COLO668 (cell line): ENCODE measurements at regions not wholly inside any gene's neighbourhood (a gene's known extent, or its start where the extent isn't known, plus 50 kb on each side); places are given as distances from the start of the nearest gene placed in this dataset.
"Not testable (repeated sequence)": the region's sequence is repeated elsewhere in the genome, so short reads cannot be mapped to it uniquely, and the experiment has no call there.

Source experiments
- DNase-seq: peaks from one replicate; lab custom pipeline; 2025; ENCODE audit not compliant: unreplicated experiment; lab: John Stamatoyannopoulos, UW

DNA sequence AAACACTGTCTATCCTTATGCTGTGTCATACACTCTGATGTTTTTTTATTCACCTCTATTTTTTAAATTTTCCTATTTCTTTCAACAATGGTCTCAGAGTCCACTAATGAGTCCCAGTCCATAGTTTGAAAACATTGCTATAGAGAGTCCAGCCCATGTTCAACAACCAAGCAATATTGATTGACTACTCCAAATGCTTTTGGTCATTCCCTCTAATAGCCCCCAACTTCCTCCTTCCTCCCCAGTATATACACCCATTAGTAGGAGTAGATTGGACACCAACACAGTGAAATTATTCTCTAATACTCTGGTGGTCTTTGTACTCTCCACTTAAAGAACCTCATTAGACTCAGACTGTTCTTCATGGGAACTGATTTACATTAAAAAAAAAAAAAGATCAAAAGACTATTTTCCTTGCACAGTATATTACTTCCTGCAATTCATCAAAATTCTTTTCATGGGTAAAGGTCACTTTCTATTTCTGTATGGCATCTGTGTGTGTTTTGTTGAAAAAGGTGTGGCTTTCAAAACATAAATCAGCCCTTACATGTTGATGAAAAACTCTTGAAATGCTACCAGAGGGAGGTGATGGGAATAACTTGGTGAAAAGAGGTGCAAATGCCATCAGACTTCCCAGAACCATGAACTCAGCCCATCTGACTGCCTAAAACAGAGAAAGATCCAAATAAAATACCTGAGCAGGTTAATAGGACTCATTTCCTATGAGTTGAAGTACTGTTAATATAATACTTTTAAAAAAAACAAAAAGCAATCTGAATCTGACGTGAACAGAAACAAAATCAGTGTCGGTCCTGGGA is 250.3 kb upstream of the KLF3 start:
- DNase-seq: no peak

DNA sequence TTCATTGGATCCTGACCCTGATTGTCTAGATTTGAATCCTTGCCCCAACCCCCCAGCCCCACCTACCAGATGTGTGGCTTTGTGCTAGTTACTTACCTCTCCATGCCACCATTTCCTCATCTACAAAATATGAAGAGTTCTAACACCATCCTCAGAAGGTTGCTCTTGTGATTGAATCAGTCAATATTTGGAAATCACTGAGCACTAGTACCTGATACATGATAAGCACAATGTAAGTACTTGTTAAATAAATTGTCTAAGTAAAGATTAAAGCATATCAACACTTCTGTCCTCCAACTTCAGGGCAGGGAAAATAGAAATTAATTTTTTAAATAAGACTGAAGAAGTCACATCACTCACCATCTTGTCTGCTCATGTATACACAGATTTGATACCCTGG is 249.6 kb upstream of the KLF3 start:
- no peak for DNase-seq

DNA sequence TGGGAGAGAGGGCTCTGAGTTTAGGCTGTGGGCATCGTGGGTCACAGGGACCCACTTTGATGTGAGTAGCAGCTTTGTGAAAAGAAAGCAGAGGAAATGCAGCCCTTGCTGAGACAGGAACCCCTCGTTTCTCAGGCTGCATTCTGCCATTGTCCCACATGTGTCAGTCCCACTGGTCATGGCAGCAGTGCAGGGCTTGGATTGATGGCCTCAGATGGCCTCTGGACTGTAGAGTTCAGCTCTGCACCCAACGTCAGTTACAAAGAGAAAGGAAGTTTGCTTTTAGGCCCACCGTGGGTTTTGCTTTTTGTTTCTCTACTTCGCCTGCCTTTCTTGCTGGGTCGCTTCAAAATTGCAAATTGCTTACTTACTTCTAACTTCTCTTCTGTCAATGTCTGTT is 248.3 kb upstream of the KLF3 start:
- DNase-seq: no peak

DNA sequence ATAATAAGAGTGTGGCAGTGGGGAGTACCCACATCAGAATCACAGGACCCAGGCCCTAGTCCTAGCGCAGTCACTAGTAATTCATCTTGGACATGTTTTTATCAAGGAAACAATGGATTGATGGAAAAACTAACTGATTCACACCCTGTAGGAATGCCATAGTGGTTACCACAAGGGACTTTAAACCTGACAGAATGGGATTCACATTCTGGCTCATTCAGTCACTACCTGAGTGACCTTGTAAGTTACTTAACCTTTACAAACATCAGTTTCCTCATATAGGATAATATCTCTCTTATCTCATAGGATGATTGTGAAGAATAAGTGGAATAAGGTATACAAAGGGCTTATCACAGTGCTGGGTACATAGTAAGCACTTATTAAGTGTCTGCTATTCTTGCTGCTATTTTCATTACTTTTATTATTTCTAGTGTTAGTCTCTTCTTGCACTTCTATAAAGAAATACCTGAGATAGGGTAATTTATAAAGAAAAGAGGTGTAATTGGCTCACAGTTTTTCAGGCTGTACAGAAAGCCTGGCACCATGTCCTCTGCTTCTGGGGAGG is 247.5 kb upstream of the KLF3 start:
- DNase-seq: no peak

DNA sequence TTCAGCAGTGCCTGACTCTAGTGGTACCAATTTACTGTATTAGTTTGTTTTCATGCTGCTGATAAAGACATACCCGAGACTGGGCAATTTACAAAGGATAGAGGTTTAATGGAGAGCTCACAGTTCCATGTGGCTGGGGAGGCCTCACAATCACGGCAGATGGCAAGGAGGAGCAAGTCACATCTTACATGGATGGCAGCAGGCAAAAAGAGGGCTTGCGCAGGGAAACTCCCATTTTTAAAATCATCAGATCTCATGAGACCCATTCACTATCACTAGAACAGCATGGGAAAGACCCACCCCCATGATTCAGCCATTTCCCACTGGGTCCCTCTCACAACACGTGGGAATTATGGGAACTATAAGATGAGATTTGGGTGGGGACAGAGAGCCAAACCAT is 243.7 kb upstream of the KLF3 start:
- not testable (repeated sequence) for DNase-seq

DNA sequence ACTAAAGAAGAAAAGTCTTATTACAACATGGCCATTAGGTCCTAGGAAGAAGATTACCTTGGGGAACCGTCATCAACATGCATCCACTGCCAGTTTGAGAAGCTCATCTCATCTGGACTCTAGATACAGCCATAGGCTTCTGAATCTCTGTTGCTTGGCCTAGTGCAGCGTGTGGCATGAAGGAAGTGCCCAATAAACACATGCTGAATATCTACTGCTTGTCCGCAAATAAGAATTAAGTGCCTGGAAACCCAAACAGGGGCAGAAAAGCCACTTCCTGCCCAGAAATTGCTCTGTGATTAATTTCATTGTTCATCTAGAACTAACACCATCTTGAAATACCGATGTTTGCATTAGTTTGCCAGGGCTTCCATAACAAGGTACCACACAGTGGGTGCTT is 241.1 kb upstream of the KLF3 start:
- DNase-seq: no peak

DNA sequence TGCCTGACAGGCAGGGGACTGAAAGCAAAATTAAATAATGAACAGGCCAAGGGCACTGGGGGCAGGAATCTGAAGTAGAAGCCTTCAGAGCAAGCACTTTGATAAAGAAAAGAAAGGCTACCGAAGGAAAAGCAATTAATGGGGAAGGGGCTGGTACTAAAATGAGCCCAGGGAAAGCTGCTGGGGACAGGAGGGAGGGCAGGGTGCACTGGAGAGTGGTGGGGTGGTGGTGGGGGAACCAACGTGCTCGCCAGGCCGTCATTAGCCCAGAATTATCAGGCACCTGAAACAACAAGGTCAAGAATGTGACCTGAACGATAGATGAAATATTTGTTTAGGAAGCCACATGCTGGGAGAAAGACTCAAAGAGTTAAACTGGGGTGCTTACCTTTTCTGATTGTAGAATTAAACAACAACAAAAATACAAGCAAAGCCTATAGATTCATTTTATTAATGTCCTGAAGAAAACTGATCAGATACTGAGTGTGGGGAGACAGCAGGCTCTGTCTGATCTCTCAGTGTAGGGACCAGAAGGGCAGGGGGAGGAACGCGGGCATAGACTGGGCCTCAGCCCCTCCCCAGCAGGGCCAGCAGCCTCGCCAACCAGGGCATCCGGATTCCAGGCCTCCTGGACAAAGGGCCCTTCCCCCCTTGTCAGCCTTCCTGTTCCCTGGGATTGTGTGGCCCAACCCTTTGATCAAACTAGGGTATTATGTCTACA is 239.7 kb upstream of the KLF3 start:
- DNase-seq: no peak

DNA sequence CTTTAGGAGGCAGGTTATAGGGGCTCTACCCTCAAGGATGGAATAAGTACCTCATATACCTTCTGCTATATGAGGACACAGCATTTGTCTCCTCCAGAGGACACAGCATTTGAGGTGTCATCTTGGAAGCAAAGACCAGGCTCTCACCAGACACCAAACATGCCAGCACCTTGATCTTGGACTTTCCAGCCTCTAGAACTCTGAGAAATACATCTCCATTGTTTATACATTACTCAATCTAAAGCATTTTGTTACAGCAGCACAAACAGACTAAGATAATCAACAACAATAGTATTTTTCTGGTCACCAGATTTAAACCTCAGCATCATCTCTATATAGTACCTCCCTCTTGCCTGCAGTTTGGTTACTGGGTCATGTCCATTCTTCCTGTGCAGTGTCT is 237.5 kb upstream of the KLF3 start:
- DNase-seq: no peak

DNA sequence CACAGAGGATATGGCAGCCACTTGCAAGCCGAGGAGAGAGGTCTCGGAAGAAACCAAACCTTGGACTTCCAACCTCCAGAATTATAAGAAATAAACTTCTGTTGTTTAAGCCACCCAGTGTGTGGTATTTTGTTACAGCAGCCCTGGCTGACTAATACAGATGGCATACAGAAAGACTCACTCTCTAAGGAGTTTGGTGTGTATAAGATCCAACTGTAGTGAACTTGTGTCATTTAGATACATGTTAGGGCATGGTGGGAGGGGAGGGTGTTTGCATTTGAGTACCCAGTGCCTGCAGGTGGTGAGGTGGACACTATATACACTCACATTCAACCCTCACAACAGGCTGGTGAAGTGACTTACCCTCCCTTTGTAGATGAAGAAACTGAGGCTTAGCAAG is 233.2 kb upstream of the KLF3 start:
- no peak for DNase-seq

DNA sequence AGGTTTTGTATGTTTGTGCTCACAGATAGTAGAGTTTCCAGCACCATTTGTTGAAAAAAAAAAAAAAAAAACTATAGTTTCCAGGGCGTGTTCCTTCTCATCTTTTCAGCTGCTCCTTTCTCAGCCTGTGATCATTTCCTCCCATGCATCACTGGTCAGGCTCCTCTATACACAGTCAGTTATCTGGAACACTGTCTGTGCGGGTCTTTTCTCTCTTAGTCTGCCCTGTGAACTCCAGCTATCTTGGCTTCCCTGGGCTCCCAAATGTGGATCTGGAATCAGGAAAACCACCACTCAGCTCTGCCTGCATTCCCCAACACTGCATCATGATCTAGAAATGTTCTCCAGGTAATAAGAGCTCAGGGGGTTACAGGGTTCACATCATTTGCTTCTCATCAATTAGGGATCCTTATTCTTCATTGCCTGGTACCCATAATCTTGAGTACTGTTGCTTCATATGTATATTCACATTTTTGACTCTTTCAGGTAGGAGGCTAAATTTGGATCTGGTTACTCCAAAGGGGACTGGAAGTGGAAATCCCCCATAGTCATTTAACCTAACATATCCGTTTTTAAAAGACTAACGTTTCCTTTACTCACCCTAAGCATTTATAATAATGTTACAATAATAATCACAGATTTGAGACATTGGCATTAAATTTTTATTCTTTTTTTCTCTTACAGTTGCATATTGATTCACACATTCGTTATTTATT is 221.8 kb upstream of the KLF3 start:
- no peak for DNase-seq

DNA sequence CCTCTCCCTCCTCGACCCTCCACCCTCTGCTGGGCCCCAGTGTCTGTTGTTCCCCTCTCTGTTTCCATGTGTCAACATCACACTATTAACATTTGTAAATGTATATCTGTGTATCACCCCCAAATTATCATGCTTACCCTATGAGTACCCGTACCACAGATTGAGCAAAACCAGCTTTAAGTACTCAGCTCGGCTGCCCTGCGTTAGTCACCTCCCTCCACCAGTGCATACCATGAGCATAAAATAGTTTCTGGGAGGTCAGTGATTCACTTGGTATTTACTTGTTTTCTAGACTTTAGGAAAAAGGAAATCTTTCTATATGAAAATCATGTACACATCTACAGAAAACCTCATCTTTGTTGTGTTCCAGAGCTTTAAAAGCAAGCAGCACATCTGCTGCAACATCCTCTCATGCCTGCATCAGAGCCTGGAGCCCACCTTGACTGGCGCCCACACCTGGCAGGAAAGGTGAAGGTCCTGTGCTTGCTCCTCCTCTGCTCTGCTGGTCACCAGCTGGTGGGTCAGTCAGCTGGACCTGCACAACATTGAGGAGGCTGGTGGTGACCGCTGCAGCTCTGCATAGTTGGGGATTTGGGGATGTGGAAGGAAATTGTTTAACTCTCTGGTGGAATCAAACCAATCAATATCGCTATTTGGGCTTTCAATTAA is 214.4 kb upstream of the KLF3 start:
- DNase-seq: peak; percentile 30

DNA sequence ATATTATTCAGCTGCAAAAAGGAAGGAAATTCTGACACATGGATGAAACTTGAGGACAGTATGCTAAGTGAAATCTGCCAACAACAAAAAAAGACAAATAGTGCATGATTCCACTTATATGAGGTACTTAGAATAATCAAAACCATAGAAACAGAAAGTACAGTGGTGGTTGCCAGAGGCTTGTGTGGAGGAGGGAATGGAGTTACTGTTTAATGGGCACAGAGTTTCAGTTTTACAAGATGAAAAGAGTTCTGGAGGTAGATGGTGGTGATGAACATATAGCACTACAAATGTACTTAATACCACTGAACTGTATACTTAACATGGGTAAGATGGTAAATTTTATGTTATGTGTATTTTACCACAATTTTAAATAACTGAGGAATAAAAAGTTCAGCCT is 212.0 kb upstream of the KLF3 start:
- no peak for DNase-seq

DNA sequence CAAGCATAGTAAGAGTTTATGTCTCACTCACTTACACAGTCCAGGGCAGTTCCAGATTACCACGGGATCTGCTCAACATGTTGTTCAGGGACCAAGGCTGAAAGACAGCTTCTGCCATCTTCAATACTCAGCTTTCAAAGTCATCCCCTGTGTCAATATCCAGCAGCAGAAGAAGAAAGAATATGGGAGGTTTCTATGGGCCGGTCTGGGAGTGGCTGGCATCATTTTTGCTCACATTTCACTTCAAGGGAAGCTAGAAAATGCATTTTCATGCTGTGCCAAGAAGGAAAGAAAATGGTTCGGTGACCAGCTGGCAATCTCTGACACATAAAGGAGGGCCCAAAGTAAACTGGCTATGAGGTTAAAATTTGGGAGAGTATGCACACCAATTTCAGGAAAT is 211.5 kb upstream of the KLF3 start:
- no peak for DNase-seq

DNA sequence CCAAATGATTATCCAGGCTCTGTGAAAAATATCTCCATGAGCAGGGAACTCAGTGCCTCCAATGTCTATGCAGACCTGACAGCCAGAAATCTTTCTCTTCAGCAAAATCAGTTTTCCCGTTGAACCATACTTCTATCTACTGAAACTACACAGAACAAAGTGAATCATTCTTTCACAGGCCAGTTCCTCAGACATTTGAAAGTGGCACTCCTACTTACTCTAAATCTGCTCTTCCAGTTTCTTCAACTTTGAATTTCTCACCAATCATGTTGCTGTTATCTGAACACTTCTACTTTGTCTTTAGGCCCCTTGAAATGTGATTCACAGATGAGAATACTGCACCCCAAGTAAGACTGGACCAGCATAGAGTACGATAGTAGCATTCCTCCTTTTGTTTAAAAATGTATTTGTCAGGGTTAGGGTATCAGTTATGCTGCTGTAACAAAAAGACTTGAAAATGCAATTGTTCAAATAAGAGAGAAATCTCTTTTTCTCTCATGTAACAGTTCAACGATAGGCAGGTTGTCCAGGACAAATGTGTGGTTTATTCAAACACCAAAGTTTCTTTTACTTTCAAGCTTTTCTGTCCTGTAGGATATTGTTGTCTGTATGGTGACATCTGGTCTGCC is 210.6 kb upstream of the KLF3 start:
- DNase-seq: no peak

DNA sequence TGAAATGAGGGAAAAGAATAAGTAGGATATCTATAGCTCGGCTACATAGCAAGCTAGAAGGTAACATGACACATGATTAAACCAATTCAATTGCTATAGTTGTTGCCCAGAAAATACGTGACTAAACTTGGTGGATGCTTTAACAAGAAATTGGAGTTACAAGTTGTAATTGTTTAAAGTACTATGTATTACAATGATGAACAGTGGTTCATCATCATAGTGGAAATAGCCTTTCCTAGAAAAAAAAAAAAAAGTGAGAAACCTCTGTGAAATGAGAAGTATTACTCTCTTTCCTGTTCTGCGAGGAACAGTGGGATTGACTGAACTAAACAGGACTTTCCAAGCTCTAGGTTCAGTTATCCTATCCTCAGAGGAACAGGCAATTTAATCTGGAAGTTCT is 209.7 kb upstream of the KLF3 start:
- DNase-seq: no peak

DNA sequence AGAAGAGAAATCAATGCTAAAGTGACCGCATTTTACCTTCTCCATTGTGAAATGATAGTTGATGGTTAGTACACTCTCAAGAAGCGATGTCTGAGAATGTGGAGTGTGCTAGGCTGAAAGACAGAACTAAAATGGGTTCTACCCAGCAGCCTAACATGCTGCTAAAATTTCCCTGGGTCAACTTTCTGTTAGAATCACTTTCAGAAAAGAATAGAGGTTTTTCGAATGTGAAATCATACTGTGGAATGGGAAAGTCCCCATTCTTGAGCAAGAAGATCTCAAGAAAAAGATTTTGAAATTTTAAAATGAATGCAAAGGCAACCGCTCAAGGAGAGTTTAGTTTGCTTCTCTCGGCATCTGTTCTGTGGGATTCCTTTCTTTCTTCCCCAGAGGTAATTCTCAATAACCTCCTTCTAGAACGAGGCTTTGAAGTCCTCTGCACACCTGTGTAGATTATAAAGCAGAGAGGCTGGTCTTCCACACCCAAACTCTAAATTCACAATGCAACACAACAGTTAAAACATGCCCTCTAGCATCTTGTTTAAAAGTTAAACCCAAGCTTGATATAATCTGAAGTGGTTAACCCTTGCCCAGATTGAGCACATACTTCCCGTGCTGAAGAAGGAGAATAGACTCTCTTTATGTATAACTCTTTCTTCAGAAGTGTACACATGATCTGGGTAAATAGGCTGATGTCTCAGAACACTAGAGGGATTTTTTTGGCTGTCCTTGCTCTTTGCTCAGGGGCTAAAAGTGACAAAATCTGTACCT is 208.7 kb upstream of the KLF3 start:
- DNase-seq: no peak

DNA sequence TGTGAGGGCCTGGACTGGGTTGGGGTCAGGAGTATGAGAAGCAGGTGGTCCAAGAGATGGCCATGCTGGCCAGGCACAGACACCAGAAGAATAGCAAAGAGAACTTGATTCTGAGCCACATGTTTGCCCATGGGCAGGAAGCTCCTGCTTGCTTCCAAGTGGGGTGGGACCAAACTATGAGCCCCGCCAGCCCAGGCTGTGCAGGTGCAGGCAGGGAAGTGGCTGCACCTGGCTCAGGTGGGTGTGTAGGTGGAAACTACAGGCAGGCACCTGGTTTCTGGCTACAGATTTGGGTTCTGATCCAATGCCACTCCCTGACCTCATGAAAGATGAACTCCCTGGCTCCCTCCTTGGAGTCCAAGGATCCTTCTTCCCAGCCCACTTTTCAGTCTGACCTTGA is 207.9 kb upstream of the KLF3 start:
- DNase-seq: peak; percentile 60

DNA sequence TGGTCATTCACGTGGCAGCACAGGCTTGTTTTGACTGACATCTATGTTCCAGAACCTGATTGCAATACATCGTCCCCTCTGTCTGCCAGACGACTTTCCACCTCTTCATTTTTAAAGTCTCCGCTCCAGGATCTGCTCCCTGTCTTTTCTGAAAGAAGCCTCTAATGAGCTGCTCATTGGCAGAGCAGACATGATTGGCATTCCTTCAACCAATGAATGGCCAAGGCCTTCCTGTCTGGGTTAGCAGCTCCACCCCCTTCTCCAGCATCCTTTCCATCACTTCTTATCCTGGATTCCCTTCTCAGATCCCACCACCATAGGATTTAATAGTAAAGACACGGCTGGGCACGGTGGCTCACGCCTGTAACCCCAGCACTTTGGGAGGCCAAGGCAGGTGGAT is 202.7 kb upstream of the KLF3 start:
- no peak for DNase-seq

DNA sequence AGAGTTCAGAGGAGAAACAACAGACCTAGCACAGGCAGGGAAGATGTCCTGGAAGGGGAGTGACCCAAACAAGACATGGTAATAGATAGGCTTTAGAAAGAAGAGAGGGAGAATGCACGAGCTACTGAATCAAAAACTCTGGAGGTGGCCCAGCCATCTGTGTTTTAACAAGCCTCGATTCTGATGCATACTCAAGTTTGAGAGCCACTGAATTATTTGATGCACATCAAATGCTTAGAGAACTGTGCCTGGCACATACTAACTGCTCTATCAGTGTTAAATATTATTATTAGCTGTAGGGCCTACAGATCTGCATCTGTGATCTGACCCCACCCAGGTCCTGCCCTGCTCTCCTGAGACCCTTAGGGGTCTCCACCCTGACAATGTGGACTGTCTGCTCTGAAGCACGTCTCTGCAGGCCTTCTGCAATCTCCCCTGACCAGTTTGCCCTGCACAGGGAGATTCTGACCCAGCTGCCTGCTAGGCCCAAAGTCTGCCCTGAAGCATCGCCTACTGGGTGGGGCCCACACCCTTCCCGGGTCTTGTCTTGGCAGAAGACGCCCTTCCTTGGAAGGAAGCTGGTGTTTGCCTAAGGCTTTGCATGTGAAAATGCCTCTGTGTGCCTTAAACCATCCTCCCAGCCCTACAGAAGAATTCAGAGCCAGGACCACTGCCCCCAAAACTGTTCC is 201.5 kb upstream of the KLF3 start:
- DNase-seq: no peak
